ENCODE measurements at regions not wholly inside any gene's neighbourhood (a gene's known extent, or its start where the extent isn't known, plus 50 kb on each side); places are given as distances from the start of the nearest gene placed in this dataset.
A peak's percentile ranks its signal among the peaks of the same experiment; 100 is the strongest.

- H3K4me3 Mint-ChIP-seq (ENCODE audit: unreplicated experiment), result no peak overlapping the region
- H3K4me1 Mint-ChIP-seq (ENCODE audit: insufficient read depth, unreplicated experiment), result no peaks in the 10 kb centered on the region
- no peak for DNase-seq (ENCODE audit: unreplicated experiment)
- H3K36me3 Mint-ChIP-seq (ENCODE audit: insufficient read depth, unreplicated experiment), result no peaks in the 10 kb centered on the region
- BruUV-seq (replicated peaks), result no TSS peak
- no peaks in the 10 kb centered on the region for H3K9me3 Mint-ChIP-seq (ENCODE audit: unreplicated experiment)
- CTCF ChIA-PET, result interaction anchor here (0.6 kb wide), 1 partner anchor 22 kb away, joined by 3 read pairs; no protein-coding TSS in a partner anchor
- TF ChIP-seq CTCF (IDR thresholded peaks at IDR 0.05; ENCODE audit: unreplicated experiment), result no peak
- POLR2A ChIA-PET, result no interaction called here
- intact Hi-C loops (cut with micrococcal nuclease), result no loop called here
- no peak overlapping the region for H3K27ac Mint-ChIP-seq (ENCODE audit: low read depth, unreplicated experiment)
- no peaks in the 10 kb centered on the region for H3K27me3 Mint-ChIP-seq (ENCODE audit: insufficient read depth, unreplicated experiment)
These were observed 927.7 kb upstream of the MBL2 start for GRCh38 chr10:53700278-53700677.

- POLR2A ChIA-PET, result no interaction called here
- Mint-ChIP-seq H3K36me3 (ENCODE audit: insufficient read depth, unreplicated experiment) (no peaks in the 10 kb centered on the region), H3K27ac (ENCODE audit: low read depth, unreplicated experiment) (no peak overlapping the region), H3K27me3 (ENCODE audit: insufficient read depth, unreplicated experiment) (no peaks in the 10 kb centered on the region), H3K9me3 (ENCODE audit: unreplicated experiment) (no peaks in the 10 kb centered on the region), H3K4me3 (ENCODE audit: unreplicated experiment) (no peak overlapping the region), H3K4me1 (ENCODE audit: insufficient read depth, unreplicated experiment) (no peaks in the 10 kb centered on the region)
- TF ChIP-seq CTCF (IDR thresholded peaks at IDR 0.05; ENCODE audit: unreplicated experiment), result no peak
- CTCF ChIA-PET, result no interaction called here
- no peak for DNase-seq (ENCODE audit: unreplicated experiment)
- no TSS peak for BruUV-seq (replicated peaks)
- intact Hi-C loops (cut with micrococcal nuclease), result no loop called here
These were observed 927.1 kb upstream of the MBL2 start for GRCh38 chr10:53699684-53700083.

- DNase-seq (ENCODE audit: unreplicated experiment), result no peak
- no peaks in the 10 kb centered on the region for H3K4me1 Mint-ChIP-seq (ENCODE audit: insufficient read depth, unreplicated experiment)
- BruUV-seq (replicated peaks), result no TSS peak
- no peaks in the 10 kb centered on the region for H3K9me3 Mint-ChIP-seq (ENCODE audit: unreplicated experiment)
- TF ChIP-seq CTCF (IDR thresholded peaks at IDR 0.05; ENCODE audit: unreplicated experiment), result no peak
- ChIA-PET POLR2A (no interaction called here), CTCF (interaction anchor here (0.8 kb wide), 1 partner anchor 784 kb away, joined by 4 read pairs; no protein-coding TSS in a partner anchor)
- H3K36me3 Mint-ChIP-seq (ENCODE audit: insufficient read depth, unreplicated experiment), result no peaks in the 10 kb centered on the region
- intact Hi-C loops (cut with micrococcal nuclease), result no loop called here
- H3K27ac Mint-ChIP-seq (ENCODE audit: low read depth, unreplicated experiment), result no peak overlapping the region
- H3K4me3 Mint-ChIP-seq (ENCODE audit: unreplicated experiment), result no peak overlapping the region
- H3K27me3 Mint-ChIP-seq (ENCODE audit: insufficient read depth, unreplicated experiment), result no peaks in the 10 kb centered on the region
These were observed 926.6 kb upstream of the MBL2 start for GRCh38 chr10:53699231-53699630.

GRCh38 chr10:53697038-53697437 is 924.5 kb upstream of the MBL2 start:
- DNase-seq (ENCODE audit: unreplicated experiment), result peak; percentile 49
- H3K4me1 Mint-ChIP-seq (ENCODE audit: insufficient read depth, unreplicated experiment), result no peaks in the 10 kb centered on the region
- no peaks in the 10 kb centered on the region for H3K9me3 Mint-ChIP-seq (ENCODE audit: unreplicated experiment)
- H3K36me3 Mint-ChIP-seq (ENCODE audit: insufficient read depth, unreplicated experiment), result no peaks in the 10 kb centered on the region
- intact Hi-C loops (cut with micrococcal nuclease), result no loop called here
- no peak overlapping the region for H3K27ac Mint-ChIP-seq (ENCODE audit: low read depth, unreplicated experiment)
- ChIA-PET CTCF (no interaction called here), POLR2A (interaction anchor here (1.1 kb wide), 1 partner anchor 10 kb away, joined by 5 read pairs; no protein-coding TSS in a partner anchor)
- H3K4me3 Mint-ChIP-seq (ENCODE audit: unreplicated experiment), result no peak overlapping the region
- no peaks in the 10 kb centered on the region for H3K27me3 Mint-ChIP-seq (ENCODE audit: insufficient read depth, unreplicated experiment)
- no peak for TF ChIP-seq CTCF (IDR thresholded peaks at IDR 0.05; ENCODE audit: unreplicated experiment)
- no TSS peak for BruUV-seq (replicated peaks)
